ENCODE measurements at regions not wholly inside any gene's neighbourhood (a gene's known extent, or its start where the extent isn't known, plus 50 kb on each side); places are given as distances from the start of the nearest gene placed in this dataset.
A peak's percentile ranks its signal among the peaks of the same experiment; 100 is the strongest.

- TF ChIP-seq CTCF (conservative IDR thresholded peaks at IDR 0.05; ENCODE audit: low read depth, low read length) (0 out of 2 replicates have a peak, but pooled peaks have one; percentile 21), EZH2 (IDR thresholded peaks at IDR 0.05; ENCODE audit: borderline replicate concordance, low read depth, low read length, poor library complexity, severe bottlenecking) (no peak)
Measured at GRCh38 chr4:186481998-186482790, 73.2 kb downstream of the MTNR1A start.

Data from A673 (cell line).